NCI-H524 (cell line): ENCODE measurements at regions not wholly inside any gene's neighbourhood (a gene's known extent, or its start where the extent isn't known, plus 50 kb on each side); places are given as distances from the start of the nearest gene placed in this dataset.

ENCODE experiments used
- DNase-seq, 2 experiments: peaks; one replicate each; lab custom pipeline; 2025; lab: John Stamatoyannopoulos, UW

- no peak for DNase-seq
Measured at GRCh38 chr13:63693696-63694095, 2278.0 kb upstream of the PCDH20 start.

DNA sequence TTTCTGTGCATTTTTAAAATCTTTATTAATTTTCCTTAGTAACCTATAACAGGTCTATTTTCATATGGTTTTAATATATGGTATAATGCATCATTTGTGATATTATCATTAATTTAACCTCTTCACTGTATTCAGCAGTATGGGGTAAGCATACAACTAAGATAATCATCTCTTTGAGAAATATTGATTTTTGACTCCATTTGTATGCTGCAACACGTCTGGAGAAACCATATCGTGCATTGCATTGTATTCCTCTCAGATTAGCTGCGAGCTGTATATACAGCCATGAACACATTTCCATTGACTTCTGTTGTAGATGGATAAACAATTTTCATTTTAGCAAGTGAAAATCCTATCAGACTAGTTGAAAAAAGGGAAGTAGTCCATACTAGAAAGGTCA, 2275.8 kb upstream of the PCDH20 start:
- DNase-seq: no peak

DNA sequence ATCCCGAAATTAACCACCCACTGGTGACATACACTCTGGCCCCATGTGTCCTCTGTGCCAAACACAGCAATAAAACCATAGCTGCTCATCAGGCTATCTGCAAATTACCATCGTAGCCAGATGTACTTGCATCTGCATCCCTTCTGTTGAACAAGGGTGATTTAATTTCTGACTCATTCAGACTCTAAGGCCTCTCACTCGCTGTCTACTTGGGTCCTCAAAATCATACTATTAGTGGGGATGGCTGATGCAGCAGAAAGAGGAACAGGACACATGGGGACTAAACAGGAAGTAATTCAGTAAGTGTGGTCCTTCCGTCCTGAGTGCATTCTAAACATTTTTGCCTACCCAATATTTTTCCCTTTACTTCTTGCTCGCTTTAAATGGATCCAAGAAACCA, 2275.0 kb upstream of the PCDH20 start:
- peak in 1 of 2 experiments; percentile 2 for DNase-seq

DNA sequence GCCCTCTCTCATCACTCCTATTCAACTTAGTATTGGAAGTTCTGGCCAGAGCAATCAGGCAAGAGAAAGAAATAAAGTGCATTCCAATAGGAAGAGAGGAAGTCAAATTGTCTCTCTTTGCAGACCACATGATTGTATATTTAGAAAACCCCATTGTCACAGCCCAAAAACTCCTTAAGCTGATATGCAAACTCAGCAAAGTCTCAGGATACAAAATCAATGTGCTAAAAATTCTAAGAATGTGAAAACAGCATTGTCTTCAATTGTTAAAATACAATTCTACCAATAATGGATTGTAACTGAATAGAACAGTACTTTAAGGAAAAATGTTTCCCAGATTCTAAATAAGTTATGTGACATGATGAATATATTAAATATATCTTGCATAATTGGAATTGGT, 2269.2 kb upstream of the PCDH20 start:
- no peak for DNase-seq

- peak in 1 of 2 experiments; percentile 63 for DNase-seq
Measured at GRCh38 chr13:63680704-63681103, 2265.1 kb upstream of the PCDH20 start.

GRCh38 chr13:63671296-63671695, 2255.6 kb upstream of the PCDH20 start:
- peak in 1 of 2 experiments; percentile 49 for DNase-seq

GRCh38 chr13:63651394-63651793, 2235.7 kb upstream of the PCDH20 start:
- DNase-seq: no peak

DNA sequence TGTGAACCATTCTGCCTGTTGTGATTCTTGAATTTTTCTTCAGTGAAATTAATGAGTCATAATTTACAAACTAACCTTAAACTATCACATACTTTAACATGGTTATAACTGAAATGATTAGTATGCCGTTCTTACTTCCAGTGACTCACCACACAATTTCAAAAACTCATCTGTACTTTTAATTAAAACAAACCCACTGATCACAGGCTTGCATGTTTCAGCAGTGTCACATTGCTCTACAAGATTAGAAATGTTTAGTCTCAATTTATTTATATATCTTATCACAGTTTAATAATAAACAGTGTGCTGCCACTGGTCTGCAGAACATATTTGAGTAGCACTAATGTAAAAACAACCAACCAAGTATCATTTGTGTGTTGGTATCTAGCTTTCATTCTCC, 2227.9 kb upstream of the PCDH20 start:
- DNase-seq: no peak

GRCh38 chr13:63636316-63636993, 2220.8 kb upstream of the PCDH20 start:
- DNase-seq: peak in 1 of 2 experiments; percentile 3

GRCh38 chr13:63632321-63632720, 2216.7 kb upstream of the PCDH20 start:
- DNase-seq: peak in 1 of 2 experiments; percentile 5

- no peak for DNase-seq
Measured at GRCh38 chr13:63631006-63631405, 2215.4 kb upstream of the PCDH20 start.

DNA sequence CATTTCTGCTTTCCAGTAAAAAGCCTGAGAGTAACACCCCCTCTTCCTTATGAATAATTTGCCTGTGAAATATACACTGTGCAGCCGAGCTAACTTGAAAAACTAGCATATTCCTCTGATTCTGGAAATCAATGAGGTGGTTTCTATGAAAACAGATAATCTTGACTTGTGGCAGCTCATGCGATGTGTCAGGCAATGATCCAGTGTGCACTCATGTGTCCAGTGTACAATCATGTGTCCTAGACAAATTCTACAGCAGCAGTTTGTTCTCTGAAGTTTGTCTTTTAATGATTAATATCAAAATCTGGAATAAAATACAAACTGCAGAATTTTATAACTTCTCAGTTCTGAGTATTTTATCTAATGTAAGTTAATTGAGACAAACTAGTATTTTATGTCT, 2213.9 kb upstream of the PCDH20 start:
- no peak for DNase-seq

DNA sequence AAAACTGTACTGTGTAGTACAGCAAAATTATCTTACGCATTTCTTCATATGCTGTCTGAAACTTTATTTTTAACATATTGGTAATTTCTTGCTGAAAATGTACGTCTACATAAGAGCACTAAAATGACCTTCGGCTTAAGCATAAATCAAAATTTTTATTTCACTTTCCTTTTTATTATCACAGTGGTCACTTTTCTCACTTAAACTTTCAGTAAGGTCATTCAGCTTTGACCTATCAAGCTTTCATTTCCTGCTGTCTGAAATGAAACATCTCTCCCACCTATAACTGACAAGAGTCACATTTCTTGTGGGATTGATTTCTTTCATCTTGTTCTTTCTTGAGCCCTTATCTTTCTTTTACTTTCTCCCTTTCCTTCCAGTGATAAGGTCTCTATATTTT, 2212.7 kb upstream of the PCDH20 start:
- no peak for DNase-seq

DNA sequence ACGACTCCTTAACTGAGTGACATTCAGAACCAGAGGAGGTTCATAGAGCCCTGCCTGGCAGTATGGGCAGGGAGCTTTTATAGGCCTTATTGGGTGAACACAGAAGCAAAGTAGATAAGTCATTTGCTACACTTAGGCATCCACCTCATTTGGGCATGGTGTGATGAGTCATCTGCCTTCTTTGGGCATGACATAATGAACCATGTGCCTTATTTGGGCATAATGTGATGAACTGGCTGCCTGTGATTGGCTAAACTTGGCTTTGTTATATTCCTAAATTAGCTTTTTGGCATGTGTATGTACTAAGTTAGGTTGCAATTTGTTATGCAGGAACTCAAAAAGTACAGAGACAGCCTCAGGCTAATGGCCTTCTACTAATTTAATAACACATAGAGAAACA, 2210.2 kb upstream of the PCDH20 start:
- no peak for DNase-seq

DNA sequence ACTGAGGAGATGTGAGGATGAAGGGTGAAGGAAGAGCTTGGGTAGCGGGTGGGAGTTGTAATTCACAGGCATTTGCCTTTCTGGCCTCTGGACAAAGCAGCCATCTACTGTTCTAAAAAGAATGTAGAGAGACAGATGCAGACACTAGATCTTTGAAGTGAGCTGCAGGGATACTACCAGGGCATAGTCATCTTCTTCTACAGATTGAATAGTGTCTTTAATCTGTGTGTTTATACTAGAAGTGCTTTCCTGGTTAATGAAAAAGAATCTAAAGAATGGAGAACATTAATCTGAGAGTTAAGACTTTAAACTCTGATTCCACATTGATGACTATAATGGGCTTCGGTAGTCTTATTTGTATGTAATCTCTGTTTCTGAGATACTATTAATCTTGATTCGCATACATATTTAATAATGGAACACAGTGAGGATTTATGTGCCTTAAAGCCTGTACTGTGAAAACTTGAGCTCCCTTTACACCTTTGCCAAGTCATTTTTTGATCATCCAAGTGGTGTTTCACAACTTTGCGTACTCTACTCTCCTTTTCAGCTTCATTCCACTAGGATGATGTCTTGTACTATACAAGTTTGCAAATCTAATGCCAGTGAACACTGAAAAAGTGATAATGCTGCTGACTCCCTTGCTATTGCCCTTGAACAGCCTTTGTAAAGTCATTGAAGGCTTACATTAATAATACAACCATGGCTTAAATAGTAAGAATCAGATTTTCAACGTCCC, 2199.4 kb upstream of the PCDH20 start:
- DNase-seq: no peak

DNA sequence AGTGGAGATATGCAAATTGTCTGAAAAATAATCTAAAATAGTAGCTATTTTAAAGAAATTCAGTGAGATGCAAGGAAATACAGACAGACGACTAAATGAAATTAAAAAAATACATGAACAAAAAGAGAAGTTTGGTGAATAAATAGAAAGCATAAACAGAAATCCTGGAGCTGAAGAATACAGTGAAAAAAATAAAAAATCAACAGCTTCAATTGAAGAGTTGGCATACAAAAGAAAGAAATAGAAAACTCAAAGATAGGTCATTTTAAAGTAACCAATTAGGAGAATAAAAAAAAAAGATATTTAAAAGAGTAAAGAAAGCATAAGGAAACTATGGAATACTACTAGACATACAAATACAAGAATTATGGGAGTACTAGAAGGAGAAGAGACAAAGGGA, 2191.5 kb upstream of the PCDH20 start:
- DNase-seq: no peak

DNA sequence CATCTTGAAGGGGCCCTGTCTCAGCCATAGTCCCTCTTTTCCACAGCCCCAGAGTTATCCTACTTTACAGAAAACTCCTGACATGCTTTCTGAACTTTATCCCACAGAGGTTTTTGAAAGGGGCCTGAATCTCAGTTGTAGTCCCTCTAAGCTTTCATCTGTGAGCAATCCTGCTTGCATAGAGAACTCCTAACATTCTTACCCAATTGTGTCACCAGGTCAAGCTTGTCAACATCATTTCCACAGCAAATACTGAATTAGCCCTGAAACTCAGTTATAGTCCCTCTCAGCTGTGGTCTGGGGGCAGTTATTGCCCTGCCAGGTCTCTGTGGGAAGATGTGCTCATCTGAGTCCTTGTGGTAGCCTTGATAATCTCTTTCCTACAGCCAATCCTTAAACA, 2190.3 kb upstream of the PCDH20 start:
- DNase-seq: no peak

- no peak for DNase-seq
Measured at GRCh38 chr13:63605403-63605802, 2189.8 kb upstream of the PCDH20 start.

- no peak for DNase-seq
Measured at GRCh38 chr13:63595811-63596210, 2180.2 kb upstream of the PCDH20 start.

GRCh38 chr13:63586467-63586866, 2170.8 kb upstream of the PCDH20 start:
- DNase-seq: no peak

GRCh38 chr13:63578796-63579195, 2163.1 kb upstream of the PCDH20 start:
- DNase-seq: no peak

- DNase-seq: no peak
Measured at GRCh38 chr13:63567031-63567430, 2151.4 kb upstream of the PCDH20 start.

GRCh38 chr13:63554157-63554556, 2138.5 kb upstream of the PCDH20 start:
- DNase-seq: no peak

GRCh38 chr13:63551731-63552130, 2136.1 kb upstream of the PCDH20 start:
- no peak for DNase-seq
